IPS-NIHi7 (cell line): ENCODE measurements at regions not wholly inside any gene's neighbourhood (a gene's known extent, or its start where the extent isn't known, plus 50 kb on each side); places are given as distances from the start of the nearest gene placed in this dataset.
"Not testable (repeated sequence)": the region's sequence is repeated elsewhere in the genome, so short reads cannot be mapped to it uniquely, and the experiment has no call there.

ENCODE experiments used
- DNase-seq: peaks from one replicate; pipeline ENCODE4 v3.0.0; 2012; ENCODE audit warnings: mixed read lengths; ENCODE audit errors: extremely low spot score

DNA sequence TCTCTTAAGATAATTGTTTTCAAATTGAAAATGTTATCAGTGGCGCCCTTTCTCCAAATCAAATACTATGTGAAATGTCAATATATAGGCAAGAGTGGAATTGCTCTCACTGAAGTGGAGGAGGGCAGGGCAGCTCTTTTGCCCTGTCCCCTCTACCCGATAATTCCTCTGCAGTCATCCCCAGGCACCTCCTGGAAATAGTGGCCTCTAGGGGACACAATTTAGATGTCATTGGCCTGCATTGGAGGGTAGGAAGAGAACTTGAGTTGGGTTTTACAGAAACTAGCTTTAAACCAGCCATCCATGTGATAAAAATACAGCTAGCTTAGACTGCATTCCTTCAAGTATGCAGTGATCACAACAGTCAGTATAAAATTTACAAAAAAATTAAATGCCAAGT lies 288.9 kb downstream of the EDEM1 start:
- DNase-seq, result peak; percentile 9

DNA sequence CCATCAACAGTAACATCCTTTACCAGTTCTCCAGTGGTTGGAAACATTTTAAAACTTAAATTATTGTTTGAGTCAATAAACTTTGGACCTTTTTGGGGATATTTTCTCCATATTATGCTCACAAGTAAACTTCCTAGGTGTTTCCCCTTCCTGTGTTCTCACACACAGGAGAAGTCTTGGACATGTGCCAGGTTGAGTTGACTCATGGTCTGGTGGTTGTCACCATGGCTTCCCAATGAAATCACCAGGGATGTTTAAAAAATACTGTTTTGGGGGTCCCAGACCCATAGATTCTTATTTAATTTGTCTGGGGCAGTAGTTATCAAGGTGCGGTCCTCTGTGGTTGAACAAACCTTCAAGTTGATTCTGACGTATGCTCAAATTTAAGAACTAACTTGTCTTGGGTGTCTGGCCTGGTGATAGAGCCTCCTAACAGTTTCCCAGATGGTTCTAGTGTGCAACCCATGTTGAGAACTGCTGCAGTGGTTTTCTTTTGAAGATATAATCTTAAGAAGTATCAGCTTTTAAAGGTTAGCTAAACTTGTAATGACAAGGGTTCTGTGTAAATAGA lies 291.8 kb downstream of the EDEM1 start:
- no peak for DNase-seq

DNA sequence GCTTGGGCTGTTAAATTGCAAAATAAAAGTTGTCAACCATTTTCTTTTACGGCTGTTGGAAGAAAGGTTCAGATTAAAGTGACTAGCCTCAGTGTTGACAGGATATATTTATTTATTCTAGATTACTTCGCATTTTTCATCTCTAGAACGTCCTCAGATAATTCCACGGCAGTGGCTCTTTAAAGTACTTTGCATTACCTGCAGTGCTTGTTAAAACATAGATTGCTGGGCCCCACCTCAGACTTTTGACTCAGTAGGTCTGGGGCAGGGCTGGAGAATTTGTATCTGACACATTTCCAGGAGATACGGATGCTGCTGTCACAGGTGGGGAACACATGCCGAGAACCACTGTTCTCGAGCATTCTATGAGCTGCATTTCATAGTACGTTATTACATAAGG lies 292.7 kb downstream of the EDEM1 start:
- DNase-seq, result no peak

DNA sequence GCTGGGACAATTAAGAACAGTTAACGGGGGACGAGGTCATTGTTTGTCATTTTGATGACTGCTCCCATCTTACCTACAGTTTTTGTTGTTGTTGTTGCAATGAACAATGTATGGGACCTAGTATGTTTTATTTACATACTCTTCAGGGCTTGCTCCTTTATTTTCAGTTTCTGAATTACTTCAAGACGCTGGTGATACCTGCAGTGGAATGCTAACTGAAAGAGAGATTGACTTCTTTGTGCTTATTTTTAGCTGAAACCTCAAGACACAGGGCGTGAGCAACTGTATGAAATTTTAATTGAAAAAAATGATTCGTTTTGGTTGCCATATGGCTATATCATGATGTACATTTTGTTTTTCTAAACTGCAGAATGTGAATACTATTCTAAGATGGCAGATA lies 297.9 kb downstream of the EDEM1 start:
- DNase-seq, result no peak

DNA sequence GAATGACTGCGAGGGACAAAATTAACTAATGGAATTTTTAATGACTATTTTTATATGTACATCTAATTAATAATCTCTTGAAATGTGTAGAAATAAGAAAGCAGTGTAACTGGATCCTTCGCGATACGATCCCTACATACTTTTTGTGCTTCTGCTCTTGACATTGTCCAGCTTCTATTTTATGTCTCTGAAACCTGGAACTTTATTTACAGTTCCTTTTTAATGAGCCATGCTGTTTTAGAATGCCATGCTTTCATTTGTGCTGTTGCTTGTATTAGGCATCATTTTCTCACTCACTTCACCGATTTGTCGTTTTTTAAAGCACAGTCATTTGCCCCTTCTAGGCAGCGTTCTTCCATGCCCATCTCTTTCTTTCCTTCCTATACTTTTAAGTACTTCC lies 301.3 kb downstream of the EDEM1 start:
- no peak for DNase-seq

DNA sequence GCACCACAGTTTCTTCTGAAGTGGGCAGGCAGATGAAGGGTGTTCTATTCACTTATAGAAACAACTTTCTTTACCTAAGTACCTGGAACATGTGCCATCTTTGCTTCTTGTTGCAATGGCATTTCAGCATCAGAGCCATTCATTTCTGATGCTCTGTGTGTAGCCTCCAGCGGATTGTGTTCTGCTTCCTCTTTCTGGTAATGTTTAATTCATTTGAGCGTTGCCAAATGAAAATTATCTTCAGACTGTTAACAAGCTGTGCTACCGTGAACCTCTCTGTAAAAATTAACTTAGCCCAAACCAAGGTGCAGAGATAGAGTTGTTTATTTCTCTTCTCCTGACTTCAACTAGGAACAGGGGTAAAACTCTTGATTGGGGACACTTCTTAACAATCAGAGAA lies 302.0 kb downstream of the EDEM1 start:
- DNase-seq, result no peak

DNA sequence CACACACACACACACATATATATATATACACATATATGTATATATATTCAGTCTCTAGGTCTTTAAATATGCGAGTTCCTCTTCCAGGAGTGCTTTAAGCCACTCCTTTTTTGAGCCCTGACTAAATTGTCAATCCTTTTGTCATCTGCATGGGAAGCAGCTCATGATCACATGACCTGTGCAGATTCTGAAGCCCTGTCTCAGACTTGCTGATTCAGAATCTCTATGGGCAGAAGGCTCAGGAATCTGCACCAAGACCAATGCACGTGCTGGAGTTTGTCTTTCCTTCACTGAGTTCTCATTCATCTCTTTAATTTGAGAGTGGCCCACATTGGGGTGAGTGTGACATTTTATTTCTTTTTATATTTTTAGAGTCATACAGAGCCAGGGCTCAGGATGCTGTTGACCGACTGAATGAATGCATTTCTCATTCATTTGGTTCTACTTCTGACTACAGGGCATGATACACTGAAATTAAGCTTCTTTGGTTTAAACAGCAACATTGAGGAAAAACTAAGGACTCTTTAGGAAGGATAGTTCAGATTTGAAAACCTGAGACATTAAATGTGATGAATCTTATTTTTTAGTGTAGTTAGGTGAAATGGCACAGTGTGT lies 307.5 kb downstream of the EDEM1 start:
- DNase-seq, result no peak

DNA sequence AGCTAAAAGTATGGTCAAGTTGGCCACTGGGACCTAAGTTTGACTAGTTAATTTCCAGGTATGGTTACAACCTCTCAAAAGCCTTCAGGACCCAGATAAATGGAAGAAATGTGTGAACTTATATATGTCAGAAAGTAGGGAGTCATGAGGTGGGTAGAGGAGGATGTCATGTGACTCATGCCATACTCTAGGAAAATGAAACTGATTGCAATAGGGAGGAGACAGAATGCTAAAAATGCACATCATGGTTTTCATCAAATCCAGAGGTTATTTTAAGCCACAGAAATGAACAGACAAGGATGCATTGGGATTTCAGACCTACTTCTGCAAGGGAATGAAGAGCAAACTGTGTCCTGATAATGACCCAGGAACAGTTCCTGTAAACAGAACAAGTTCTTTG lies 310.0 kb downstream of the EDEM1 start:
- DNase-seq, result no peak

DNA sequence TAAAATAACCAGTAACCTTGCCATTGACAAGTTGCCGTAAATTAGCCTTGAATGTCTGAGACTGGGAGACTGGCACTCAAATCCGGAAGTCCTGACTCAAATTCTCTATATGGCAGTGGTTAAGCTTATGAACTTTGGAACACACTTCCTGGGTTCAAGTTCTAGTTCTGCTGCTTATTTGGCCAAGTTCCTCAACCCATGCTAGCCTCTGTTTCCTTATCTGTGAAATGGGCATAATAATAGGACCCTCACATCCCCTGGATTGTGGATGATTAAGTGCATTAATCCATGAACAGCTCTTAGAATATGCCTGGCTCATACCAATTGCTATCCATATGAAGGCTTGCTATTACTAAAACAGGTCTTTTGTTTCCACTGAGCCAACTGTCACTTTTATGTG lies 311.5 kb downstream of the EDEM1 start:
- no peak for DNase-seq

DNA sequence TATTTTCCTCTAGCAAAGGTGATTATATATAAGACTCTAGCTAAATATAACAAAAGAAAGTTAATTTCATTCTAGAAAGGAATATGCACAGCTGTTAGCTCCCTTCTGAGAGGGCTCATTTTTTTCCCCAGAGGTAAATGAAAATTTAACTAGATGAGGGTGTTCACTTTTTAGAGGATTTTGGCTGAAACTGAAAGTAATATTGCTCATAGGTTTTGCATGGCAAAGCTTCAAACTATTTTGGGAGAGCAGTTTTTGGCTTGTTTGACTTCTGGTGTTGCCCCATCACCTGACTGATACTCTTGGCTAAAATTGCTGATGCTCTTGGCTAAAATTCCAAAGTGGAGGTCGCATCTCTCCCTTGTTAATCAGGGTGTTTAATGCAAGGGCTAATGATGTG lies 311.9 kb downstream of the EDEM1 start:
- DNase-seq, result no peak

DNA sequence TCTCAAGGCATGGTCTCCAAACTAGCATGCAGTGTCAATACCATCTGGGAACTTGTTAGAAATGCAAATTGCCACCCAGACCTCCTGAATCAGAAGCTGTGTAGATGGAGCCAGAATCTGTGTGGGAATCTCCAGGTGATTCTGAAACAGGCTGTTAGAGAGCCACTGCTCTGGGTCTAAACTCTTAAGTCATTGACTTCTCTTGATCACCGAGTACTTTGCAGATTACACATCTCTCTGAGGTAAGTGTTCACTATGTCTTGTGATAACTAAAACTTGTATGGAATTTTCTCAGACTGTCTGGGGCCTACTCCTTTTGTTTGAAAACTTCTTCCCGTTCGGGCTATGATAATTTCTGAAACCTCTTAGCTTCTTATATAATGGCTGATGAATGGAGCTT lies 315.6 kb downstream of the EDEM1 start:
- DNase-seq, result no peak

DNA sequence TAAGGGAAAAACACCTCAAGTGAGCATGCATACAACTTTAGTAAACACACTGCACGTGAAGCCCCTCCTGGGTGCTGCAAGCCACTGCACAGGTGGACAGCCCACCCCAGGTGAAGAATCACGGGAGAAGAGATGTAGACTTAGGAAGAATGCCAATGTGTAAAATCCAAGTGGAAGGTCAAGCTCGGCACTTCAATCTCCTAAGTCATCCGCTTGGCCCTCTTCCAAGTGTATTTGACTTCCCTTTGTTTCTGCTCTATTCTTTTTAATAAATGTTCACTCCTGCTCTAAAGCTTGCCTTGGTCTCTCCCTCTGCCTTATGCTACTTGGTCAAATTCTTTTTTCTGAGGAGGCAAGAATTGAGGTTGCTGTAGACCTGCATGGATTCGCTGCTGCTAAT lies 316.6 kb downstream of the EDEM1 start:
- no peak for DNase-seq

DNA sequence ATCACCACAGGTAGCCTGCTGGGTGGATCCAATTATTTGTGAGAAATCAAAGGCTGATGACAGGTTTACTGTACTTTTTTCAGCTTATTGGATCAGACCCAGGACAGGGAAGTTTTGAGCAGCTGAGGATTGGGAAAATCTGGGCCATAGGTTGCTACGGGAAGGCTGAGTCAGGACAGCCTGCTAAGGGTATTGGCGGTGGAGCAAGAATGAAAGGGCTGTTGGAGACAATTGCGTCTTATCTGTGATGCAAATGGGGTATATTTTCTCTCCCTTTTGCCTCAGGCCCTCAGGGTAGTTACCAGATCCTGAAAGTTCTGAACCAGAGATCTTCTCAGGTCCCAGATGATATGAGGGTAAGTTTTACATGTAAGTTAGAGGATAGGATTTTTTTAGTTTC lies 317.7 kb downstream of the EDEM1 start:
- no peak for DNase-seq

DNA sequence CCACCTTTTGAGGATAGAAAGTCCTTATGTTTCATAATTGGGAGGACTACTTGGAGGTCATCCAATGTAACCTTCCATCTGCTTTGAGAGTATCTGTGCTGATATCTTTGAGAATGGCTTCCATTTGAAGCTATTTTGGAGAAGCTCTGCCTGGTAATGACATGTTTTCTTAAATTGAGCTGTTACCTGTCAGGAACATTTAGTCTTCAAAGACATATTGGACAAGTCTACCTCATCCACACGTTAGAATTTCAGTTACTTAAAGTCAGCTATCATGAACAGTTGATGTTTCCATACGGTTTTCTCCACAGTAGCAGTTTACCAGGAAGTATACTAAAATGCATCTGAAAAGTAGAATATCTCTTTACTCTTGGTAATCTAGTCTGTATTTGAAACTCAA lies 318.5 kb downstream of the EDEM1 start:
- no peak for DNase-seq

DNA sequence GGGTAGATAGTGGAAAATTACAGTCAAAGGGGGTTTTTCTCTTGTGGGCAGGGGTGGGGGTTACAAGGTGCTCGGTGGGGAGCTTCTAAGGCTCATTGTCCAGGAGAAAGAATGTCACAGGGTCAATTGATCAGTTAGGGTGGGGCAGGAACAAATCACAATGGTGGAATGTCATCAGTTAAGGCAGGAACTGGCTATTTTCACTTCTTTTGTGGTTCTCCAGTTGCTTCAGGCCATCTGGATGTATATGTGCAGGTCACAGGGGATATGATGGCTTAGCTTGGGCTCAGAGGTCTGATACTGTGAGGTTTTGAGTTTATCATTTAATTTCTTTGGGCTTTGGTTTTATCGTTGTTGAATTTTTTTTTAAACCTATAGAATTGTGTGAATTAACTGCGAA lies 321.4 kb downstream of the EDEM1 start:
- DNase-seq, result not testable (repeated sequence)

DNA sequence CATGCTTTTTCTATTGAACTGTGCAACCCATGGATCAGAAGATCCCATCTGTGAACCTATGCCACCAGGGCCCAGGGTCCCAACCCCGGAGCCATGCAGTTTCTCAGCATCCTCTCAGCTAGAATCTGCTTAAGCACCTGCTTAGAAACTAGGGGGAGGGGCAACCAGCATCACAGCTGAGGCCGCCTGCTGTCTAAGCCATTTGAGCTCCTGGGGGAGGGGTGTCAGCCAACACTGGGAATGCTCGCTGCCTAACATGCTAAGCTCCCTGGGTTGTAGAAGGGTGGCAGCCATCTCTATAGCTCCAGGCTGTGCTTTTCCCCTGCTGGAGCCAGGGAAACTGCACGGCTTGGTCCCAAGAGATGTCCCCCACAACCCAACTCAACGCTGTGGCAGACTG lies 322.8 kb downstream of the EDEM1 start:
- DNase-seq, result no peak

DNA sequence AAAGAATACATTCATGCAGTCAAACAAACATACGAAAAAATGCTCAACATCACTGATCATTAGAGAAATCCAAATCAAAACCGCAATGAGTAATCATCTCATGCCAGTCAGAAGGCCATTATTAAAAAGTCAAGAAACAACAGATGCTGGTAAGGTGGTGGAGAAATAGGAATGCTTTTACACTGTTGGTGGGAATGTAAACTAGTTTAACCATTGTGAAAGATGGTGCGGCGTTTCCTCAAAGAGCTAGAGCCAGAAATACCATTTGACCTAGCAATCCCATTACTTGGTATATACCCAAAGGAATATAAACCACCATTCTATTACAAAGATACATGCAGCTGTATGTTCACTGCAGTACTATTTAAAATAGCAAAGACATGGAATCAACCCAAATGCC lies 330.4 kb downstream of the EDEM1 start:
- DNase-seq, result no peak

DNA sequence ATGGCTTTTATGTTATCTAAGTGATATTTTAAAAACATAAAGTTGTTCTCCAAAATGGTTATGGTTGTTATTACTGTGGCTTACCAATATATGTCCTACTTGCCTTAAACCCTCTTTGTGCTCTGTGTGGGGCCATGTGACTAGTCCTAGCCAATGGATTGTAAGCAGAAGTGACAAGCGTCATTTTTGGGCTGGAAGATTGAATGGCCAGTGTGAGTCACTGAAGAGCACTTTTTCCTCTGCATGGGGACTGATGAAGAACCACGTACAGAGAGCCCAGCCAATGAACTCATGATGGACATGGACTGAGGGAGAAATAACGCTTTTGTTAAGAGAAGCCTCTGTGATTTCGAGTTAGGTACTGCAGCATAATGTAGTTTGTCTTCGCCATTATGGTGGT lies 332.7 kb downstream of the EDEM1 start:
- DNase-seq, result no peak

DNA sequence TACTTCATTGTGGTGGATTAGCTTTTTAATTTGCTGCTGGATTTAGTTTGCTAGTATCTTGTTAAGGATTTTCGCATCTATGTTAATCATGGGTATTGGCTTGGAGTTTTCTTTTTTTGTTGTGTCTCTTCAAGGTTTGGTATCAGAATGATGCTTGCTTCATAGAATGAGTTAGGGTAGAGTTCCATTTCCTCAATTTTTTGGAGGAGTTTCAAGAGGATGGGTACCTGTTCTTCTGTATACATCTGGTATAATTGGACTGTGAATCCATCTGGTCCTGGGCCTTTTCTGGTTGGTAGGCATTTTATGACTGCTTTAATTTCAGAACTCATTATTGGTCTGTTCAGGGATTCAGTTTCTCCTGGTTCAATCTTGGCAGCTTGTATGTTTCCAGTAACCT lies 335.6 kb downstream of the EDEM1 start:
- no peak for DNase-seq

DNA sequence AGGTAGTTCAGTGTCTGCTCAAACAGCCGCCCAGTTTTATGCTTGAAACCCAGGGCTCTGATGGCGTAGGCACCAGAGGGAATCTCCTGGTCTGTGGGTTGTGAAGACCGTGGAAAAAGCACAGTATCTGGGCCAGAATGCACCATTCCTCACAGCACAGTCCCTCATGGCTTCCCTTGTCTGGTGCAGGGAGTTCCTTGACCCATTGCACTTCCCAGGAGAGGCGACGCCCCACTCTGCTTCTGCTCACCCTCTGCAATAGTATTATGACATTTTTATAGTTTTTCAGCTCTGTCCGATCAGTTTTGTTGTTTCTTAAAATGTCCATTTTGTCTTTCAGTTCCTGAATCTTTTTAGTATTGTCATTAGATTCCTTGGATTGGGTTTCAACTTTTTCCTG lies 343.5 kb downstream of the EDEM1 start:
- no peak for DNase-seq

DNA sequence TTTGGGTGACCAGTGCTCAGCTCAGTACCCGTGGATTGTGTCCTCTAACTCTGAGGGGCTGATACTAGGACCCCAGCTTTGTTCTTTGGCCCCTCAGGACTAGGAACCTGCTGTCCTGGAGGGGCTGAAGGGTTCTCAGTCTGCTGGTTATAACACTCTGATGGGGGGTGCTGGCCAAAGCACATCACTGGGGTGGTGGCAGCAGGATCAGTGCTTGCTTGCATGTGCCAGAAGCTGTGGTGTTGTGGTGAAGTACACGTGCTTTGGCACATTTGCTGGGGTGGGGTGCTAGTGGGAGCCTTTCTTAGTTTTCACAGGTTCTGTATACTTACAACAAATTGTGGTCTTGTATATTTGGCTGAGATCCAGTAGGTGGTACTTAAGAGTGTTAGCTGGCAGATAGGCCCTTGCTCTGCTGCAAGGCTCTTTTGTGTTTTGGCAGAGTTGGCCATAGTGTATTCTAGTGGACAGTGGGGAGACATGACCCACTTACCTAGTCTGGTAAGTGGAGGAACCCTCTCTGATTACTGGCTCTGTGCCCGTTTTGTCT lies 344.3 kb downstream of the EDEM1 start:
- no peak for DNase-seq

DNA sequence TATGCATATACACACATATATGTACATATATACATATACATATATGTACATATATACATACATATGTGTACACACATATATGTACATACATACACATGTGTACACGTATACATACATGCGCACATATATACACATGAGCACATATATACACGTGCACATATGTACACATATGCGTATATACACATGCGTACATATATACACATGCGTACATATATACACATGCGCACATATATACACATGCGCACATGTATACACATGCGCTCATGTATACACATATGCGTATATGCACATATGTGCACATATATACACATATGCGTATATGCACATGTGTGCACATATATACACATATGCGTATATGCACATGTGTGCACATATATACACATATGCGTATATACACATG lies 353.0 kb downstream of the EDEM1 start:
- DNase-seq, result no peak

DNA sequence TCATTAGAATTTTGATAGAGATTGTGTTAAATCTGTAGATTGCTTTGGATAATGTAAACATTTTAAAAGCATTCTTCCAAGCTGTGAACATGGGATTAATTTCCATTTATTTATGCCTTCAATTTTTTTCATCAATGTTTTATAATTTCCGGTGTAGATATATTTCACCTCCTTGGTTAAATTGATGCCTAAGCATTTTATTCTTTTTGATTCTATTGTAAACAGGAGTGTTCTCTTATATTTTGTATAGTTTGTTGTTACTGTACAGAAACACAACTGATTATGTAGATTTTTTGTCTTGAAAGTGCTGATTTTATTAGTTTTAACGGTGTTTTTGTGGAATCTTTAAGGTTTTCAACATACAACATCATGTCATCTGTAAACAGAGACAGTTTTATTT lies 355.0 kb downstream of the EDEM1 start:
- DNase-seq, result no peak

DNA sequence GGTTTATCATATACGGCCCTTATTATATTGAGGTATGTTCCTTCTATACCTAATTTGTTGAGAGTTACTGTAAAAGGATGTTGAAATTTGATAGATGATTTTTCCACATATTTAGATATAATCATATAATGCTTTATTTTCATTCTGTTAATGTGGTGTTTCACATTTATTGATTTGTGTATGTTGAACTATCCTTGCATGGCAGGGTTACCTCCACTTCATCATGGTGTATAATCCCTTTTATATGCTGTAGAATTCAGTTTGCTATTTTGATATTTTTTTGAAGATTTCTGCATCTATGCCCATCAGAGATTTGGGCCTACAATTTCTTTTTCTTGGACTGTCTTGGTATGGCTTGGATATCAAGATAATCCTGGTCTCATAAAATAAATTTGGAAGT lies 355.5 kb downstream of the EDEM1 start:
- no peak for DNase-seq
